HG03175 (cell line): ENCODE measurements at regions not wholly inside any gene's neighbourhood (a gene's known extent, or its start where the extent isn't known, plus 50 kb on each side); places are given as distances from the start of the nearest gene placed in this dataset.
"Not testable (repeated sequence)": the region's sequence is repeated elsewhere in the genome, so short reads cannot be mapped to it uniquely, and the experiment has no call there.

Source experiments
- ATAC-seq: cut with Tn5 transposase; IDR thresholded peaks from one replicate; pipeline ENCODE4 v1.9.1; 2021; ENCODE audit warnings: mild to moderate bottlenecking, moderate library complexity; ENCODE audit not compliant: unreplicated experiment

- ATAC-seq: no peak
Observed at GRCh38 chrX:131595120-131595519, 51.2 kb downstream of the OR13H1 start.

GRCh38 chrX:131607792-131608369 is 64.0 kb downstream of the OR13H1 start:
- ATAC-seq: no peak

- no peak for ATAC-seq
Observed at GRCh38 chrX:131609480-131609879, 65.6 kb downstream of the OR13H1 start.

GRCh38 chrX:131613260-131613659 is 69.4 kb downstream of the OR13H1 start:
- ATAC-seq: no peak

GRCh38 chrX:131614241-131614640 is 70.4 kb downstream of the OR13H1 start:
- no peak for ATAC-seq

GRCh38 chrX:131617182-131617581 is 73.3 kb downstream of the OR13H1 start:
- ATAC-seq: no peak

- ATAC-seq: no peak
Observed at GRCh38 chrX:131621650-131622049, 77.8 kb downstream of the OR13H1 start.

GRCh38 chrX:131626681-131627296 is 82.9 kb downstream of the OR13H1 start:
- ATAC-seq: no peak

- no peak for ATAC-seq
Observed at GRCh38 chrX:131630534-131630933, 86.7 kb downstream of the OR13H1 start.

- ATAC-seq: peak; percentile 90
Observed at GRCh38 chrX:131633285-131633917, 89.5 kb downstream of the OR13H1 start.

- no peak for ATAC-seq
Observed at GRCh38 chrX:131634900-131635299, 91.0 kb downstream of the OR13H1 start.

- ATAC-seq: no peak
Observed at GRCh38 chrX:131646106-131646505, 102.2 kb downstream of the OR13H1 start.

- ATAC-seq: no peak
Observed at GRCh38 chrX:131649741-131650140, 105.9 kb downstream of the OR13H1 start.

- ATAC-seq: no peak
Observed at GRCh38 chrX:131650637-131651410, 107.0 kb downstream of the OR13H1 start.

GRCh38 chrX:131663726-131664125 is 119.9 kb downstream of the OR13H1 start:
- not testable (repeated sequence) for ATAC-seq

GRCh38 chrX:131671735-131672134 is 127.9 kb downstream of the OR13H1 start:
- ATAC-seq: no peak

- no peak for ATAC-seq
Observed at GRCh38 chrX:131675596-131676194, 131.8 kb downstream of the OR13H1 start.

- peak; percentile 83 for ATAC-seq
Observed at GRCh38 chrX:131677655-131678628, 134.1 kb downstream of the OR13H1 start.

- not testable (repeated sequence) for ATAC-seq
Observed at GRCh38 chrX:131682735-131683134, 138.9 kb downstream of the OR13H1 start.

- ATAC-seq: no peak
Observed at GRCh38 chrX:131693359-131693758, 149.5 kb downstream of the OR13H1 start.
